Activated CD4-positive, alpha-beta T cell treated with anti-CD3 and anti-CD28 coated beads, Interleukin-2, Interleukin-6, amounts not matched to agents 100 ng/mL and 50 ng/mL, durations not matched to agents 16 hours and 8 hours (primary cell): ENCODE measurements at regions not wholly inside any gene's neighbourhood (a gene's known extent, or its start where the extent isn't known, plus 50 kb on each side); places are given as distances from the start of the nearest gene placed in this dataset.
"Not testable (repeated sequence)": the region's sequence is repeated elsewhere in the genome, so short reads cannot be mapped to it uniquely, and the experiment has no call there.

ENCODE experiments used
- DNase-seq: peaks from one replicate; pipeline ENCODE4 v3.0.0-alpha.2; 2020

DNA sequence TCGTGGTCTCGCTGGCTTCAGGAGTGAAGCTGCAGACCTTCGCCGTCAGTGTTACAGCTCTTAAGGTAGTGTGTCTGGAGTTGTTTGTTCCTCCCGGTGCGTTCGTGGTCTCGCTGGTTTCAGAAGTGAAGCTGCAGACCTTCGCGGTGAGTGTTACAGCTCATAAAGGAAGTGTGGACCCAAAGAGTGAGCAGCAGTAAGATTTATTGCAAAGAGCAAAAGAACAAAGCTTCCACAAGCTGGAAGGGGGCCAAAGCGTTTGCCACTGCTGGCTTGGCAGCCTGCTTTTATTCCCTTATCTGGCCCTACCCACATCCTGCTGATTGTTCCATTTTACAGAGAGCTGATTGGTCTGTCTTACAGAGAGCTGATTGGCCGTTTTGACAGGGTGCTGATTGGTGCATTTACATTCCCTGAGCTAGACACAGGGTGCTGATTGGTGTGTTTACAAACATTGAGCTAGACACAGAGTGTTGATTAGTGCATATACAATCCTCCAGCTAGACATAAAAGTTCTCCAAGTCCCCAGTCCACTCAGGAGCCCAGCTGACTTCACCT, 1256.0 kb downstream of the STIM2 start:
- not testable (repeated sequence) for DNase-seq

- no peak for DNase-seq
These were observed 1256.5 kb downstream of the STIM2 start for GRCh38 chr4:28117084-28117682.

- DNase-seq = no peak
These were observed 1285.5 kb downstream of the STIM2 start for GRCh38 chr4:28146191-28146590.

DNA sequence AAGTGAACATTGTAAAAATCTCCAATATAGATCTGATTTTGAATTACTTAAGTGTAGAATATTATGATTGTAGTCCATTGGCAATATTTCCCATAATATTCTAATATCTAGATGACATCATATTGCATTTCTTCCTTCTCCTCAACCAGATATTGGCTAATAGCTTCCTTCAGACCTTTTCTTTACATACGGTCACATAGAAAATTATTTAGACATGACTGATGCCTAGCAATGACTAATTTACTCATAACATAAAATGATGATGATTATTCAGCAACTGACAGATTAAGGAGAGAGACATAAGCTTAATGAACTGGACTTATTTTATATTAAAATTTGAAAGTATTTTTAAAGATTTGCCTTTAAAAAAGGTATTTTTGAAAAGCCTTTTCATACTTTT, 1287.6 kb downstream of the STIM2 start:
- no peak for DNase-seq

DNA sequence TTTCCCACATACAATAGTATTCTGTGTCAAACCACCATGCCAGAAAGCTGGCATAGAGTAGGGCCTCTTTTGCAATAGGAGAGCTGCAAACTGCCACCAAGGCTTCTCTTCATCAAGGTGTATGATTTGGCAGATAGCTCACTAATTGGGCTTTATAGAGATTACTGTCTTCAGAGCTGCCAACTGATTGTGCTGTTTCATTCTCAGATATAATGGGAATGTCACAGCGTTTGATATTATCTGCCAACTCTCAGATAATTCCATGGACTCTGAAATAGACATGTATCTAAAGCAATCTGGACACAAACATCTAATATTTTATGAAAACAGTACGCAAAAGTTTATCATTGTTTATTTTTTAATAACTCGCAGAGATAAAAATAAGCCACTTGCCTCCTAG, 1289.1 kb downstream of the STIM2 start:
- DNase-seq = no peak

- DNase-seq = no peak
These were observed 1290.7 kb downstream of the STIM2 start for GRCh38 chr4:28151314-28151713.

GRCh38 chr4:28167411-28167810, 1306.8 kb downstream of the STIM2 start:
- DNase-seq = no peak

DNA sequence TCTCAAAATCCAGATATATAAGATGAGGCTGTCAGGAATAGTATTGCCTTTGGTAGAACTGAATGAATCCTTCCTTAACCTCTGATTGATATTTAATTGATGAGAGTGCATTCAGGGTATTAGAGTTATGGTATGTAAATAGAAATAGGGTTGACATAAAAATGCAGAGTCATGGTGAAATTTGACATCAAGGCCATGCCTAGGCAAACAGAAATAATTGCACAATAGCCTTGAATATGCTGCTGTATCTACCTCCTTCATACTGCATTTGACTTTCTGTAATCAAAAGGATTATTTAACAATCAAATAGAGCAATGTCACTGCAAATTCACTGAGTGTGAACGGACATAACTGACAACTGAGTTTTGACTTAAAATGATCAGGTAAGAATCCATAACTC, 1316.3 kb downstream of the STIM2 start:
- DNase-seq = no peak

DNA sequence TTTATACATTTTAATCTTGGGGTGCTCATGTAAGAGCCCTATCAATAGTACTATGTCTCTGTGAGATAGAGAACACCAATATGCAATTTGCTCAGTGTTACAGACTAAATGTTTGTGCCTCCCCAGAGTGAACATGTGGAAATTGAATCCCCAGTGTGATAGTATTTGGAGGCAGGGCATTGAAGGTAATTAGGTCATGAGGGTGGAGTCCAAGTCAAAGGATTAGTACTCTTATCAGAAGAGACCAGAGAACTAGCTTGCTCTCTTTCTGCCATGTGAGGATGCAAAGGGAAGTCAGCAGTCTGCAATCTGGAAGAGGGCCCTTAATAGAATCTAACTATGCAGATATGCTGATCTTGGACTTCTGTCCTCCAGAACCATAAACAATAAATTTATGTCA, 1317.0 kb downstream of the STIM2 start:
- DNase-seq = no peak

- no peak for DNase-seq
These were observed 1318.5 kb downstream of the STIM2 start for GRCh38 chr4:28179126-28179525.

- DNase-seq = no peak
These were observed 1348.8 kb downstream of the STIM2 start for GRCh38 chr4:28209371-28209924.

DNA sequence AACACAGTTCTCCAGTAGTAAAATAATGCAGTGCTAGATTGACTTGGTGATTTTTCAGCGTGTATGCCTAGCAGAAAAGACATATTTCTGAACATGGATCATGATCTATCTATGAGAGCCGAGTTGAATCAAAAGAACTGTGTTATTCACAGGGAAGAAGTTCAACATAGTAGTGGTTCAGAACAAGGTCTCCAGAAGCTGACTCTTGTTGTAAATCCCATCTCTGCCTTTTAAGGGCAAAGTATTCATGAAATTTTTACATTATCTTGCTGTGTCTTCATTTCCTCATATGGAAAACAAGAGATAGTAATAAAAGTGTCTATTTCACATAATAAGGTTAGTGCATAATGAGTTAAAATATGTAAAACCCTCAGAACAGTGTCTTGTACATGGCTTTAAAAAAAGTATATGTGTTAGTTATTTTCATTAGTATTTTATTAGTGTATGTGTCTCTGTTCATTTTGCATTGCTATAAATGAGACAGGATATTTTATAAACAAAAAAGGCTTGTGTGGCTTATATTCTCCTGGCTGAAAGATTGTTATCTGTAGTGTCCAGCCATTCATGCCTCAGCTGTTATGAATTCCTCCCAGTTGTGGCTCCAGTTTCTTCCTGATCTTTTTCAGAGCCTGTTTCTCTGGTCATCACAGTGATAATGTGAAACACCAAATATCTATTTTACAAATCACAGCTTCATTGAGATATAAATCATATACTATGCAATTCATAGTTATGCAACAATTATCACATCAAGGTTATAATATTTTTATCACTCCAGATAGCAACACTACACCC, 1351.2 kb downstream of the STIM2 start:
- DNase-seq = no peak

- no peak for DNase-seq
These were observed 1360.9 kb downstream of the STIM2 start for GRCh38 chr4:28221536-28221935.

DNA sequence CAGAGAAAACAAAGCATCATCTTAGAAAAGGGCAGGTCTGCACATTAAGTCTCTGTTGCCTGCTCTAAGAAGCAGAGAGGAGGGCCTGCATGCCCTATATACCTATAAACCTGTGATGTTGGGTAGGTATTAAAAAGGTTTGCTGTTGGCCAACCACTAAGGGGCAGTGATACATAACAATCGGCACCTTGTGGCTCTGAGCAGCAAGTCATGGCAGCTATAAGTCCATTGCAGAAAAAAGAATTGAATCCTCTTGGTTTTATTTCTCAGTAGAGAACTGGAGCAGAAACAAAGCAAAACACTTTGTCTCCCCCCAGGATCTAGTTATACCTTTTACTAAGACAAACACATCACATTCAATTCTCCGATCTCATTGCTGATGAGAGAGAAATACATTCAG, 1364.4 kb downstream of the STIM2 start:
- no peak for DNase-seq

DNA sequence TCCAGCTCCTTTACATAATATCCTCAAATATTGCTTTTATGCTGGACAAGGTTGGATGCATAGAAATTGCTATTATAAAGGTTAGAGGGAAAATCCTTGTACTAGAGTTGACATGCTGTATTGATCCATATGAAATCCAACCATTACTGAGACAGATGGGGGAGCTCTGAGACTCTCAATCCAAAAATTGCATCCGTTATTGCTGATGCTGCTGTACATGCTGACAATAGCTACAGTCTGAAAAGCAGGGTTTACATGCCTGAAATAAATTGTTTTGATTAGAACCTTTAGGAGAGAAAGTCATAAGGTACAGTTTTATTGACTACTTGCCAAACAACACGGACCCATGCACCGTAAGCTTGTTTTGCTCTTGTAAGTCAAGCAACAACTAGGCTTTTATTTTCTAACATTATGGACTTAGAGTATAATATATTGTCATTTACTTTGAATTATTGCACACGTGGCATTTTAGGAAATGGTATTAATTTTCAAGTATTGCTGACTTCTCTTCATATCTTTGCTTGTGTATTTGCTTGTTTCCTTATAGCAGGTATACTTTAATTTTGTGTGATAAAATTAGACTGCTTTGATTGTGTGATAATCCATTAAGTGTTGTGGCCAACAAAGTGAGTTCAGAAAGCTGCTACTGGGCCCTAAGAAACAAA, 1365.2 kb downstream of the STIM2 start:
- DNase-seq = no peak

DNA sequence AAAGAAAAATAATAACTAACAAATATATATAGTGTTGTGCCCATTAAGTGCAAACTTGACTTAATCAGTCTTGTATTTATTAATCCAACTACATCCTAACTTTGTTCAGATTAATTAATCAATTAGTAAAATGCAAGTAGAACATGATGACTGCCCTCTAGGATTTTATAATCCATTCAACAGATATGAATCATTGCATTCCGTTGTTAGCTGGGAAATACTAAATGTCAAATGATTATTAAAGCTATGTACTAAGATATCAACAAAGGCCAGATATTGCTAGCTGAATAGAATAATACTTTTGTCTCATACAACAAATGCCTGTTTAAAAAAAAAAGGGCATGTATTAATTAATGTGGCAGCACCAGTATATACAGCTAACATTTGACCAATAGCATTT, 1366.3 kb downstream of the STIM2 start:
- DNase-seq = no peak

DNA sequence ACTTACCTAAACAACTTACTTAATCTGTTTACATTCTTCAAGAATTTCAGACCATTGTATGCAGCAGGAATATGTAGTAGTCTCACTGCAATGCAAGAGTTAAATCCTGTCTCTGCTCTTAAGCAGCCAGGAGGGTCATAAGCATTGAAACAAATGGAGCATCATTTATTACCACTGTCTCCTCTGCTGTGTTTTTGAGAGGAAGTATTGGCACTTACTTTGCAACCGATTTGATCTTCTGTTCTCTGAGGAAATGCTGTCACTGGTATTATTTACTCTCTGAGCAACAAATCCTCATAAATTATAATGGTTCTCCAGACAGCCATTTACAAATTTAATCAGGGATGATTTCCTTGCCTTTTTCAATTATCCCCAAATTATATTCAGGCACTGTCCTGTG, 1367.1 kb downstream of the STIM2 start:
- no peak for DNase-seq

DNA sequence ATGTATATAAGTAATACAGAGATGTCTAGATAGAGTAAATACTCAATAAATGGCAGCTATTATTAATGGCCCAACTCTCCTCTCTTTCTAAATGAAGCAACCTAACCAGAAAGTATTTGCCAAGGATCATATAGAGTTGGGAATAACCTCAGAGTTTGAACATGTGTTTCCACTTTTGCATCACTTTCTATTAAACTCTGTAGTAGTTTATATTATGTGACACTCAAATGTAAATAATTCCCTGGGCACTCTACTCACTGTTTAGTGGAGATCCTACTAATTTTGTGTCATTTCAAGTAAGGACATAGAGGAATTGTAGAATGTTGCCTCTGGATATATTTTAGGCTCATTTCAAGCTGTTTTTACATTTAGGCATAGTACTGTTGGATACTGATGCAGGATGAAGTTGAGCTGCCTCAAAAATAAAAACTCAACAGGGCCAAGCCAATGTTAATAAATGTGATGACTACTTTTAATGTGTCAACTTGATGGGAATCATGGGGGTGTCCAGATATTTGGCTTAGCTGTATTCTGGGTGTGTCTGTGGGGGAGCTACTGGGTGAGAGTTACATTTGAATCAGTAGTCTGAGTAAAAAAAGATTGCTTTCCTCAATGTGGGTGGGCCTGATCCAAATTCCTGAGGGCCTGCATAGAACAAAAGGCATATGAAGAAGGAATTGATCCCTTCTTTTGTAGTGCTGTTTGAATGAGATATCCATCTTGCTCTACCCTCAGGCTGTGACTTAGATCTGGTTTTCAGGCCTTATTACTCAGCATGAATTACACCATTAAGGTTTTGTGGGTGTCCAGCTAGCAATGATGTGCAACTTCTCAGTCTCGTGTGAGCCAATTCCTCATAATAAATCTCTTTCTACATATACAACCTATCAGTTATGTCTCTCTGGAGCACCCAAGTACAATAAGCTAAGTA, 1368.2 kb downstream of the STIM2 start:
- DNase-seq = no peak

DNA sequence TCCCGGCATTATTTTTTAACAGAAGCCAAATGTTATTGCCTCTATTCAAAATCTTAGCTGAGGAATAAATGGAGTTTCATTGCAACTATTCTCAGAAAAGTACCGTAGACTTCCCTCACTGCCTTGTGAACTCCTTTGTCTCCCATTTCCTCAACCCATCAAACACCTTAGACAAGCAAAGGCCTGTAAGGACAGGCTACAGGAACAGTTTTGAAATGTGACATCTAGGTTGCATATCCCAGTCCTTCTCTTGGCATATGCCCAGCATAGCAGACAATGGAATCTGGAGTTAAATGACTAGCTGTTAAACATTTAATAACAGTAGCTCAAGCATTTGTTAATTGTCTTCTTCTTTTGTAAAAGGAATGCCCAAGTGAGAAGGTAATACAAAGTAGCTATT, 1371.7 kb downstream of the STIM2 start:
- DNase-seq = no peak

DNA sequence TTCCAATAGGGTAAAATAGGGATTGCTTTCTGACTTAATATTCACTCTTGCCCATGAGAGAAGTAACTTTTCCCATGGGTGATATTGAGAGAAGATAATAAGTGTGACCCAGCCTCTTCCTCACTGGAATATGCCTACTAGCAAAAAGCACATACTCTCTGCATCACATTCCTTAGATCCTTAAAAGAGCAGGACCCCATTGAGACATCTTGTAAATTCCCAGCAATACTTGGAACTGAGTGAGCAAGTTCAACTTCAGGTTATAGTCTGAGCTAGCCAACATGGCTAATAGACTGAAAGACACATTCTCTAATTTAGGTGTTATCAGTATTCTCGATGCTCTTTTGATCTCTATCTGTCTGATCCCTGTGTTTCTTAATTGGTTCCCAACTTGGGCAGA, 1372.3 kb downstream of the STIM2 start:
- DNase-seq = no peak

- no peak for DNase-seq
These were observed 1373.1 kb downstream of the STIM2 start for GRCh38 chr4:28233724-28234123.

- DNase-seq = no peak
These were observed 1378.2 kb downstream of the STIM2 start for GRCh38 chr4:28238876-28239275.

DNA sequence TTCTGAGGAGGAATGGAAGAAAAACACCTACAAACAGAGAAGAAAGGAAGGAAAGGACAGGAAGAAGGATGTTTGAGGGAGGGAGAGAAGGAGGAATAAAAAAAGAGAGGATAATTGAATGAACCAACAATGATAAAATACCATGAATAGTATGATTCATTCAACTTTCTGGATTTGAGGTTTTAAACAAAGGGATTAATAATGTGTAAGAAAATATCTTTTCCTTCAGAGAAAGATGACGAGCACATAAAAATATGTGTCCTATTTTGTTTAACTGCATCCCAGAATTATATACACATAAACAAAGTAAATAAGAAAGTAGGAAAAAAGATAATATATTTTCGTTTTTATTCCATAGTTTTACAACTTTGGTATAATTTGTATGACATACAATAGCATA, 1380.4 kb downstream of the STIM2 start:
- DNase-seq = no peak
